ENCODE measurements at regions not wholly inside any gene's neighbourhood (a gene's known extent, or its start where the extent isn't known, plus 50 kb on each side); places are given as distances from the start of the nearest gene placed in this dataset.

GRCh38 chr7:88637795-88638194 lies 121.7 kb upstream of the ZNF804B start:
- no peak overlapping the region for H3K4me2 ChIP-seq (ENCODE audit: insufficient read depth, low read length)
- no peaks in the 10 kb centered on the region for H3K79me2 ChIP-seq (ENCODE audit: control insufficient read depth, insufficient read depth, low read length)
- no peaks in the 10 kb centered on the region for H3K9me1 ChIP-seq (replicated peaks; ENCODE audit: control insufficient read depth, extremely low read depth, insufficient read depth, low read length)
- FAIRE-seq (no peak), DNase-seq (ENCODE audit: low read depth, low spot score) (no peak)
- TF ChIP-seq POLR2A (IDR thresholded peaks at IDR 0.05; ENCODE audit: low read depth, low read length) (no peak), FOS (IDR thresholded peaks at IDR 0.05; ENCODE audit: borderline replicate concordance, insufficient read depth, low read length) (no peak), EZH2 (IDR thresholded peaks at IDR 0.05; ENCODE audit: borderline replicate concordance, low read depth, low read length, severe bottlenecking) (no peak), MAX (IDR thresholded peaks at IDR 0.05; ENCODE audit: insufficient read depth, insufficient read length) (no peak), POLR2AphosphoS5 (IDR thresholded peaks at IDR 0.05; ENCODE audit: insufficient read depth, low read depth, low read length) (no peak), GATA2 (IDR thresholded peaks at IDR 0.05; ENCODE audit: insufficient read depth, insufficient read length, low read depth, low read length) (no peak), JUN (IDR thresholded peaks at IDR 0.05; ENCODE audit: borderline replicate concordance, insufficient read depth, insufficient read length, low read depth) (no peak), CTCF (IDR thresholded peaks at IDR 0.05; ENCODE audit: extremely low read depth in 1 of 2, insufficient read depth in 1 of 2, low read depth in 1 of 2, low read length in 2 of 2) (no peak), MYC (IDR thresholded peaks at IDR 0.05; ENCODE audit: low read depth, low read length) (no peak)
- H3K4me1 ChIP-seq (ENCODE audit: control insufficient read depth, extremely low read depth, insufficient read depth, low read length): no peaks in the 10 kb centered on the region
- CTCF ChIA-PET: no interaction called here
- H3K36me3 ChIP-seq (ENCODE audit: control insufficient read depth in 2 of 2, extremely low read depth in 1 of 2, insufficient read depth in 2 of 2, low read length in 2 of 2): no peaks in the 10 kb centered on the region
- no TSS peak for BruUV-seq (replicated peaks)
- POLR2A ChIA-PET: no interaction called here
- no peaks in the 10 kb centered on the region for H4K20me1 ChIP-seq (replicated peaks; ENCODE audit: control insufficient read depth, extremely low read depth, insufficient read depth, low read length)
- no peak overlapping the region for H2AFZ ChIP-seq (ENCODE audit: low read depth, low read length)
- no peak overlapping the region for H3K9ac ChIP-seq (replicated peaks; ENCODE audit: extremely low read depth, insufficient read depth, low read length)
- no peaks in the 10 kb centered on the region for H3K27me3 ChIP-seq (ENCODE audit: control insufficient read depth in 2 of 2, insufficient read depth in 2 of 2, low read length in 2 of 2)
- intact Hi-C loops (cut with micrococcal nuclease): no loop called here
- no peak overlapping the region for H3K27ac ChIP-seq (ENCODE audit: insufficient read depth, low read depth, low read length)
- no peak overlapping the region for H3K4me3 ChIP-seq (replicated peaks in 1 of 3; ENCODE audit: insufficient read depth in 1 of 3, low read depth in 1 of 3, low read length in 3 of 3)
- H3K9me3 ChIP-seq (replicated peaks; ENCODE audit: control insufficient read depth, insufficient read depth, low read length): no peaks in the 10 kb centered on the region
- dilution Hi-C loops (cut with MboI; ENCODE audit: extremely low pct_ligation_motif_present, low sequenced_read_pairs): no loop called here
